ENCODE measurements at regions not wholly inside any gene's neighbourhood (a gene's known extent, or its start where the extent isn't known, plus 50 kb on each side); places are given as distances from the start of the nearest gene placed in this dataset.

DNA sequence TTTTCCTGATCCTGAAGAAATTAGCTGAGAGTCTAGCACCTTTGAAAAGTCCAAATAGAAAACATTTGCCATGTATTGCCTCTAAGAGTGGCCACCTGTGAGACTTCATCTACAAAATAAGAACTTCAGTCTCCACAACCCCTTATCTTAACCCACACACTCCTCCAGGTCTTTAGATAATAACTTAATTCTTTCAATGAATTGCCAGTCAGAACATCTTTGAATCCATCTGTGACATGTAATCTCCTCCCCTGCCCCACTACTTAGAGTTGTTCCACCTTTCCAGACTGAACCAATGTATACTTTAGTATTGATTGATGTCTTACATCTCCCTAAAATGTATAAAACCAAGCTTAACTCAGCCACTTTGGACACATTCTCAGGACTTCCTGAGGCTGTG is 84.4 kb upstream of the FAM171A1 start:
- TF ChIP-seq, protein P1, sequence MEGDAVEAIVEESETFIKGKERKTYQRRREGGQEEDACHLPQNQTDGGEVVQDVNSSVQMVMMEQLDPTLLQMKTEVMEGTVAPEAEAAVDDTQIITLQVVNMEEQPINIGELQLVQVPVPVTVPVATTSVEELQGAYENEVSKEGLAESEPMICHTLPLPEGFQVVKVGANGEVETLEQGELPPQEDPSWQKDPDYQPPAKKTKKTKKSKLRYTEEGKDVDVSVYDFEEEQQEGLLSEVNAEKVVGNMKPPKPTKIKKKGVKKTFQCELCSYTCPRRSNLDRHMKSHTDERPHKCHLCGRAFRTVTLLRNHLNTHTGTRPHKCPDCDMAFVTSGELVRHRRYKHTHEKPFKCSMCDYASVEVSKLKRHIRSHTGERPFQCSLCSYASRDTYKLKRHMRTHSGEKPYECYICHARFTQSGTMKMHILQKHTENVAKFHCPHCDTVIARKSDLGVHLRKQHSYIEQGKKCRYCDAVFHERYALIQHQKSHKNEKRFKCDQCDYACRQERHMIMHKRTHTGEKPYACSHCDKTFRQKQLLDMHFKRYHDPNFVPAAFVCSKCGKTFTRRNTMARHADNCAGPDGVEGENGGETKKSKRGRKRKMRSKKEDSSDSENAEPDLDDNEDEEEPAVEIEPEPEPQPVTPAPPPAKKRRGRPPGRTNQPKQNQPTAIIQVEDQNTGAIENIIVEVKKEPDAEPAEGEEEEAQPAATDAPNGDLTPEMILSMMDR (IDR thresholded peaks at IDR 0.05): no peak
- TF ChIP-seq POLR2A (IDR thresholded peaks at IDR 0.05): no peak
- no peak for TF ChIP-seq POLR2AphosphoS5 (IDR thresholded peaks at IDR 0.05; ENCODE audit: insufficient read depth in 1 of 2, low read depth in 1 of 2)
